PFSK-1 (cell line): ENCODE measurements at regions not wholly inside any gene's neighbourhood (a gene's known extent, or its start where the extent isn't known, plus 50 kb on each side); places are given as distances from the start of the nearest gene placed in this dataset.

Experiments used
- FOXP2 ChIP-seq: optimal IDR thresholded peaks from 2 replicates; pipeline ENCODE3; 2011; ENCODE audit warnings: borderline replicate concordance, control low read depth, inconsistent platforms; ENCODE audit not compliant: insufficient read depth; ENCODE audit errors: extremely low read length, extremely low read depth
- POLR2AphosphoS5 ChIP-seq: IDR thresholded peaks from 2 replicates; pipeline ENCODE4 v1.6.1; 2012; ENCODE audit warnings: low read depth, mild to moderate bottlenecking, control low read depth, low read length, moderate library complexity
- REST ChIP-seq, 2 experiments: IDR thresholded peaks; 2 replicates each; pipeline versions ENCODE4 v1.6.1 to v1.8.0; 2011 to 2012; ENCODE audit warnings: low read depth in 2 of 2, low read length in 2 of 2, control low read depth in 1 of 2, inconsistent platforms in 1 of 2, mild to moderate bottlenecking in 1 of 2, moderate library complexity in 1 of 2; ENCODE audit not compliant: insufficient read depth in 1 of 2
- SIN3A ChIP-seq: IDR thresholded peaks from 2 replicates; pipeline ENCODE4 v1.6.1; 2012; ENCODE audit warnings: mild to moderate bottlenecking, low read length, moderate library complexity, borderline replicate concordance; ENCODE audit not compliant: insufficient read depth
- TAF1 ChIP-seq: IDR thresholded peaks from 2 replicates; pipeline ENCODE4 v1.6.1; 2012; ENCODE audit warnings: low read length, control low read depth, borderline replicate concordance; ENCODE audit not compliant: insufficient read depth

GRCh38 chr20:6838181-6838826, 70.8 kb downstream of the BMP2 start:
- TF ChIP-seq TAF1 (no peak), REST (IDR thresholded peaks at IDR 0.05; ENCODE audit: insufficient read depth in 1 of 2, low read depth in 2 of 2, low read length in 2 of 2) (no peak), POLR2AphosphoS5 (no peak), SIN3A (no peak), FOXP2 (no peak)

GRCh38 chr20:6841128-6841527, 73.6 kb downstream of the BMP2 start:
- TF ChIP-seq SIN3A: no peak
- TF ChIP-seq FOXP2: no peak
- no peak for TF ChIP-seq TAF1
- no peak for TF ChIP-seq POLR2AphosphoS5
- TF ChIP-seq REST (IDR thresholded peaks at IDR 0.05; ENCODE audit: insufficient read depth in 1 of 2, low read depth in 2 of 2, low read length in 2 of 2): no peak

GRCh38 chr20:6845141-6845540, 77.7 kb downstream of the BMP2 start:
- TF ChIP-seq POLR2AphosphoS5: no peak
- TF ChIP-seq TAF1: no peak
- TF ChIP-seq FOXP2: no peak
- no peak for TF ChIP-seq SIN3A
- no peak for TF ChIP-seq REST (IDR thresholded peaks at IDR 0.05; ENCODE audit: insufficient read depth in 1 of 2, low read depth in 2 of 2, low read length in 2 of 2)

GRCh38 chr20:6848041-6848440, 80.6 kb downstream of the BMP2 start:
- TF ChIP-seq TAF1 (no peak), POLR2AphosphoS5 (no peak), FOXP2 (no peak), SIN3A (no peak), REST (IDR thresholded peaks at IDR 0.05; ENCODE audit: insufficient read depth in 1 of 2, low read depth in 2 of 2, low read length in 2 of 2) (no peak)

GRCh38 chr20:6848992-6849391, 81.5 kb downstream of the BMP2 start:
- TF ChIP-seq REST (IDR thresholded peaks at IDR 0.05; ENCODE audit: insufficient read depth in 1 of 2, low read depth in 2 of 2, low read length in 2 of 2) (no peak), TAF1 (no peak), FOXP2 (no peak), SIN3A (no peak), POLR2AphosphoS5 (no peak)
